ENCODE measurements at regions not wholly inside any gene's neighbourhood (a gene's known extent, or its start where the extent isn't known, plus 50 kb on each side); places are given as distances from the start of the nearest gene placed in this dataset.

- DNase-seq (ENCODE audit: low read depth), result no peak
These were observed 208.3 kb downstream of the ZC3H11B start for GRCh38 chr1:219404629-219405028.

- no peak for DNase-seq (ENCODE audit: low read depth)
These were observed 210.0 kb downstream of the ZC3H11B start for GRCh38 chr1:219402925-219403324.

- no peak for DNase-seq (ENCODE audit: low read depth)
These were observed 210.9 kb downstream of the ZC3H11B start for GRCh38 chr1:219401724-219402625.

GRCh38 chr1:219399446-219399845, 213.5 kb downstream of the ZC3H11B start:
- DNase-seq (ENCODE audit: low read depth), result no peak

GRCh38 chr1:219398815-219399396, 214.0 kb downstream of the ZC3H11B start:
- DNase-seq (ENCODE audit: low read depth), result no peak

- no peak for DNase-seq (ENCODE audit: low read depth)
These were observed 215.4 kb downstream of the ZC3H11B start for GRCh38 chr1:219397511-219397910.

- DNase-seq (ENCODE audit: low read depth), result no peak
These were observed 217.6 kb downstream of the LYPLAL1 start for GRCh38 chr1:219391297-219391696.

GRCh38 chr1:219387211-219387610, 213.5 kb downstream of the LYPLAL1 start:
- no peak for DNase-seq (ENCODE audit: low read depth)

- peak; percentile 70 for DNase-seq (ENCODE audit: low read depth)
These were observed 212.2 kb downstream of the LYPLAL1 start for GRCh38 chr1:219385787-219386427.

GRCh38 chr1:219383281-219383680, 209.6 kb downstream of the LYPLAL1 start:
- no peak for DNase-seq (ENCODE audit: low read depth)

- DNase-seq (ENCODE audit: low read depth), result no peak
These were observed 207.7 kb downstream of the LYPLAL1 start for GRCh38 chr1:219381396-219381795.

GRCh38 chr1:219380463-219380862, 206.8 kb downstream of the LYPLAL1 start:
- DNase-seq (ENCODE audit: low read depth), result no peak

- no peak for DNase-seq (ENCODE audit: low read depth)
These were observed 206.0 kb downstream of the LYPLAL1 start for GRCh38 chr1:219379691-219380090.

- DNase-seq (ENCODE audit: low read depth), result no peak
These were observed 201.0 kb downstream of the LYPLAL1 start for GRCh38 chr1:219374636-219375035.

- DNase-seq (ENCODE audit: low read depth), result no peak
These were observed 200.4 kb downstream of the LYPLAL1 start for GRCh38 chr1:219374046-219374566.

GRCh38 chr1:219373616-219373935, 199.9 kb downstream of the LYPLAL1 start:
- DNase-seq (ENCODE audit: low read depth), result no peak

- DNase-seq (ENCODE audit: low read depth), result no peak
These were observed 199.4 kb downstream of the LYPLAL1 start for GRCh38 chr1:219372916-219373615.

GRCh38 chr1:219371471-219371870, 197.8 kb downstream of the LYPLAL1 start:
- DNase-seq (ENCODE audit: low read depth), result no peak

GRCh38 chr1:219367496-219367895, 193.8 kb downstream of the LYPLAL1 start:
- no peak for DNase-seq (ENCODE audit: low read depth)

- peak; percentile 24 for DNase-seq (ENCODE audit: low read depth)
These were observed 191.8 kb downstream of the LYPLAL1 start for GRCh38 chr1:219365451-219365850.

- no peak for DNase-seq (ENCODE audit: low read depth)
These were observed 189.0 kb downstream of the LYPLAL1 start for GRCh38 chr1:219362702-219363101.

- no peak for DNase-seq (ENCODE audit: low read depth)
These were observed 185.4 kb downstream of the LYPLAL1 start for GRCh38 chr1:219359126-219359525.
